ENCODE measurements at regions not wholly inside any gene's neighbourhood (a gene's known extent, or its start where the extent isn't known, plus 50 kb on each side); places are given as distances from the start of the nearest gene placed in this dataset.

- Mint-ChIP-seq H3K9me3 (no peaks in the 10 kb centered on the region), H3K27me3 (peaks cover 6 to 7% of the 10 kb centered on the region in 2 donors), H3K27ac (no peak overlapping the region), H3K4me1 (peaks cover 11 to 17% (median 14%) of the 10 kb centered on the region in 3 donors), H3K36me3 (peaks cover 0 to 16% (median 2%) of the 10 kb centered on the region in 3 donors), H3K4me3 (no peak overlapping the region)
- ChIA-PET CTCF (interaction anchor here (0.6 kb wide), 1 partner anchor 90 kb away, joined by 3 read pairs; no protein-coding TSS in a partner anchor), POLR2A (no interaction called here)
- DNase-seq, result no peak
- Histone ChIP-seq H3K27me3 (ENCODE audit: insufficient read depth, low read length, poor library complexity, severe bottlenecking) (no peaks in the 10 kb centered on the region), H3K27ac (ENCODE audit: low read depth, low read length) (no peak overlapping the region), H3K4me3 (ENCODE audit: low read length) (no peak overlapping the region), H3K9me3 (ENCODE audit: low read length) (no peaks in the 10 kb centered on the region), H3K36me3 (ENCODE audit: insufficient read depth, low read length) (no peaks in the 10 kb centered on the region), H3K4me1 (ENCODE audit: insufficient read depth, low read length) (no peaks in the 10 kb centered on the region)
Measured at GRCh38 chr12:19692566-19692965, 253.3 kb downstream of the AEBP2 start.

GRCh38 chr12:19694627-19695026 lies 255.3 kb downstream of the AEBP2 start:
- no peak overlapping the region for H3K27ac ChIP-seq (ENCODE audit: low read depth, low read length)
- no peak overlapping the region for H3K4me3 ChIP-seq (ENCODE audit: low read length)
- no peaks in the 10 kb centered on the region for H3K9me3 ChIP-seq (ENCODE audit: low read length)
- ChIA-PET CTCF (no interaction called here), POLR2A (no interaction called here)
- H3K36me3 Mint-ChIP-seq, result peaks cover 0 to 31% (median 0%) of the 10 kb centered on the region in 3 donors
- peaks cover 6 to 7% of the 10 kb centered on the region in 2 donors for H3K27me3 Mint-ChIP-seq
- H3K9me3 Mint-ChIP-seq, result no peaks in the 10 kb centered on the region
- H3K4me3 Mint-ChIP-seq, result no peak overlapping the region
- H3K36me3 ChIP-seq (ENCODE audit: insufficient read depth, low read length), result no peaks in the 10 kb centered on the region
- DNase-seq, result no peak
- H3K4me1 ChIP-seq (ENCODE audit: insufficient read depth, low read length), result no peaks in the 10 kb centered on the region
- peaks cover 11 to 17% (median 14%) of the 10 kb centered on the region in 3 donors for H3K4me1 Mint-ChIP-seq
- H3K27me3 ChIP-seq (ENCODE audit: insufficient read depth, low read length, poor library complexity, severe bottlenecking), result no peaks in the 10 kb centered on the region
- peak overlapping the region in 2 of 8 donors; percentile 15 to 37 for H3K27ac Mint-ChIP-seq

GRCh38 chr12:19695244-19696098 lies 256.2 kb downstream of the AEBP2 start:
- Histone ChIP-seq H3K36me3 (ENCODE audit: insufficient read depth, low read length) (no peaks in the 10 kb centered on the region), H3K9me3 (ENCODE audit: low read length) (no peaks in the 10 kb centered on the region), H3K27me3 (ENCODE audit: insufficient read depth, low read length, poor library complexity, severe bottlenecking) (no peaks in the 10 kb centered on the region), H3K4me3 (ENCODE audit: low read length) (no peak overlapping the region), H3K27ac (ENCODE audit: low read depth, low read length) (no peak overlapping the region), H3K4me1 (ENCODE audit: insufficient read depth, low read length) (no peaks in the 10 kb centered on the region)
- Mint-ChIP-seq H3K27ac (peak overlapping the region in 2 of 8 donors; percentile 11 to 18), H3K9me3 (peaks cover 0 to 3% (median 0%) of the 10 kb centered on the region in 5 donors), H3K36me3 (peaks cover 0 to 31% (median 0%) of the 10 kb centered on the region in 3 donors), H3K4me3 (no peak overlapping the region), H3K27me3 (peaks cover 7% of the 10 kb centered on the region in 2 donors), H3K4me1 (peaks cover 11 to 17% (median 14%) of the 10 kb centered on the region in 3 donors)
- POLR2A ChIA-PET, result interaction anchor here (0.6 kb wide), 1 partner anchor 1761 kb away, joined by 7 read pairs; no protein-coding TSS in a partner anchor
- no peak for DNase-seq
- CTCF ChIA-PET, result no interaction called here

- POLR2A ChIA-PET, result no interaction called here
- CTCF ChIA-PET, result no interaction called here
- no peaks in the 10 kb centered on the region for H3K4me1 Mint-ChIP-seq
Measured at GRCh38 chr12:19700969-19701368, 261.7 kb downstream of the AEBP2 start.

GRCh38 chr12:19704966-19705365 lies 265.7 kb downstream of the AEBP2 start:
- Histone ChIP-seq H3K27me3 (ENCODE audit: insufficient read depth, low read length, poor library complexity, severe bottlenecking) (no peaks in the 10 kb centered on the region), H3K4me3 (ENCODE audit: low read length) (no peak overlapping the region), H3K4me1 (ENCODE audit: insufficient read depth, low read length) (no peaks in the 10 kb centered on the region), H3K36me3 (ENCODE audit: insufficient read depth, low read length) (no peaks in the 10 kb centered on the region), H3K27ac (ENCODE audit: low read depth, low read length) (no peak overlapping the region), H3K9me3 (ENCODE audit: low read length) (no peaks in the 10 kb centered on the region)
- POLR2A ChIA-PET, result no interaction called here
- Mint-ChIP-seq H3K4me3 (no peak overlapping the region), H3K4me1 (no peaks in the 10 kb centered on the region), H3K36me3 (peaks cover 0 to 47% (median 3%) of the 10 kb centered on the region in 3 donors), H3K27ac (no peak overlapping the region), H3K27me3 (peaks cover 3 to 9% of the 10 kb centered on the region in 2 donors), H3K9me3 (peaks cover 27 to 67% (median 55%) of the 10 kb centered on the region in 5 donors)
- no peak for DNase-seq
- CTCF ChIA-PET, result no interaction called here

More at GRCh38 chr12:19700969-19701368, 261.7 kb downstream of the AEBP2 start:
- no peak overlapping the region for H3K27ac Mint-ChIP-seq
- no peak overlapping the region for H3K27ac ChIP-seq (ENCODE audit: low read depth, low read length)
- DNase-seq, result no peak
- peaks cover 21 to 45% (median 44%) of the 10 kb centered on the region in 5 donors for H3K9me3 Mint-ChIP-seq
- H3K4me1 ChIP-seq (ENCODE audit: insufficient read depth, low read length), result no peaks in the 10 kb centered on the region
- no peak overlapping the region for H3K4me3 ChIP-seq (ENCODE audit: low read length)
- H3K9me3 ChIP-seq (ENCODE audit: low read length), result no peaks in the 10 kb centered on the region
- peaks cover 3 to 9% of the 10 kb centered on the region in 2 donors for H3K27me3 Mint-ChIP-seq
- no peaks in the 10 kb centered on the region for H3K27me3 ChIP-seq (ENCODE audit: insufficient read depth, low read length, poor library complexity, severe bottlenecking)
- H3K36me3 Mint-ChIP-seq, result peaks cover 0 to 55% (median 3%) of the 10 kb centered on the region in 3 donors
- no peaks in the 10 kb centered on the region for H3K36me3 ChIP-seq (ENCODE audit: insufficient read depth, low read length)
- H3K4me3 Mint-ChIP-seq, result no peak overlapping the region

DNA sequence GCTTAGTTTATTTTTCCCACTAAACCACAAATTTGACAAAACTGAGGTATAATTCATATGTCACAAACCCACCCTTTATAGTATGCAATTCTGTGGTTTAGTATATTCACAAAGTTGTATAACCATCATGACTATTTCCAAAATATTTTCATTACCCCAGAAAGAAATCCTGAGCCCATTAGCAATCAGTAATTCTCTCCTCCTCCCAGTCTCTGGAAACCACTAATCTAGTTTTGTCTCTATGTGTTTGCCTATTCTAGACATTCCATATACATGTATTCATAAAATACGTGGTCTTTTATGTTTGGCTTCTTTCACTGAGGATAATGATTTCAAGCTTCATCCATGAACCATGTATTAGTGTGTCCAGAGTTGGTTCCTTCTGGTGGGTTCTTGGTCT lies 267.6 kb downstream of the AEBP2 start:
- CTCF ChIA-PET, result interaction anchor here (1.0 kb wide), 1 partner anchor 9 kb away, joined by 3 read pairs; no protein-coding TSS in a partner anchor
- peaks cover 21 to 61% (median 48%) of the 10 kb centered on the region in 5 donors for H3K9me3 Mint-ChIP-seq
- no peaks in the 10 kb centered on the region for H3K36me3 ChIP-seq (ENCODE audit: insufficient read depth, low read length)

DNA sequence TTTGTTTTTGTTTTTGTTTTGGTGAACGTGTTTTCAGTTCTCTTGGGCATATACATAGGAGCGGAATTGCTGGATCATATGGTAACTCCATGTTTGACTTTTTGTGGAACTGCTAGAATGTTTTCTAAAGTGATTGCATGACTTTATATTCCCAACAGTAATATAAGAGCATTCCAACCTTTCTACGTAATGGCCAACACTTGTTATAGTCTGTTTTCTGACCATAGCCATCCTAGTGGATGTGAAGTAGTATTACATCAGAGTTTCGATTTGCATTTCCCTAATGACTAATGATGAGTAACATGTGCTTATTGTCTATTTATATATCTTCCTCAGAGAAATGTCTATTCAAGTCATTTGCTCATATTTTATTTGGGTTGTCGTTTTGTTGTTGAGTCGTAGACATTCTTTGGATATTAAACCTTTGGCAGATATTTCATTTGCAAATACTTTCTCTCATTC lies 268.7 kb downstream of the AEBP2 start:
- H3K4me3 ChIP-seq (ENCODE audit: low read length), result no peak overlapping the region

More for the DNA sequence above, 267.6 kb downstream of the AEBP2 start:
- Histone ChIP-seq H3K4me3 (ENCODE audit: low read length) (no peak overlapping the region), H3K9me3 (ENCODE audit: low read length) (no peaks in the 10 kb centered on the region), H3K27me3 (ENCODE audit: insufficient read depth, low read length, poor library complexity, severe bottlenecking) (no peaks in the 10 kb centered on the region), H3K4me1 (ENCODE audit: insufficient read depth, low read length) (no peaks in the 10 kb centered on the region), H3K27ac (ENCODE audit: low read depth, low read length) (no peak overlapping the region)
- H3K27me3 Mint-ChIP-seq, result peaks cover 3 to 5% of the 10 kb centered on the region in 2 donors
- POLR2A ChIA-PET, result no interaction called here
- H3K4me3 Mint-ChIP-seq, result no peak overlapping the region
- no peak overlapping the region for H3K27ac Mint-ChIP-seq
- H3K4me1 Mint-ChIP-seq, result no peaks in the 10 kb centered on the region
- peaks cover 0 to 41% (median 3%) of the 10 kb centered on the region in 3 donors for H3K36me3 Mint-ChIP-seq
- DNase-seq, result no peak

GRCh38 chr12:19709889-19710288 lies 270.6 kb downstream of the AEBP2 start:
- ChIA-PET CTCF (no interaction called here), POLR2A (no interaction called here)
- DNase-seq, result no peak
- Histone ChIP-seq H3K27ac (ENCODE audit: low read depth, low read length) (no peak overlapping the region), H3K27me3 (ENCODE audit: insufficient read depth, low read length, poor library complexity, severe bottlenecking) (no peaks in the 10 kb centered on the region), H3K36me3 (ENCODE audit: insufficient read depth, low read length) (no peaks in the 10 kb centered on the region), H3K4me1 (ENCODE audit: insufficient read depth, low read length) (no peaks in the 10 kb centered on the region), H3K4me3 (ENCODE audit: low read length) (no peak overlapping the region), H3K9me3 (ENCODE audit: low read length) (no peaks in the 10 kb centered on the region)
- H3K4me3 Mint-ChIP-seq, result no peak overlapping the region
- H3K27me3 Mint-ChIP-seq, result no peaks in the 10 kb centered on the region
- peaks cover 11 to 32% (median 20%) of the 10 kb centered on the region in 5 donors for H3K9me3 Mint-ChIP-seq
- H3K4me1 Mint-ChIP-seq, result no peaks in the 10 kb centered on the region
- H3K36me3 Mint-ChIP-seq, result peaks cover 0 to 19% (median 0%) of the 10 kb centered on the region in 3 donors
- H3K27ac Mint-ChIP-seq, result peak overlapping the region in 1 of 8 donors; percentile 49

More for the DNA sequence above, 268.7 kb downstream of the AEBP2 start:
- no peak overlapping the region for H3K27ac ChIP-seq (ENCODE audit: low read depth, low read length)
- CTCF ChIA-PET, result no interaction called here
- Mint-ChIP-seq H3K4me1 (no peaks in the 10 kb centered on the region), H3K4me3 (no peak overlapping the region), H3K27me3 (peaks cover 3 to 4% of the 10 kb centered on the region in 2 donors), H3K27ac (no peak overlapping the region), H3K36me3 (peaks cover 0 to 36% (median 3%) of the 10 kb centered on the region in 3 donors), H3K9me3 (peaks cover 16 to 51% (median 38%) of the 10 kb centered on the region in 5 donors)
- H3K4me1 ChIP-seq (ENCODE audit: insufficient read depth, low read length), result no peaks in the 10 kb centered on the region
- H3K27me3 ChIP-seq (ENCODE audit: insufficient read depth, low read length, poor library complexity, severe bottlenecking), result no peaks in the 10 kb centered on the region
- H3K9me3 ChIP-seq (ENCODE audit: low read length), result no peaks in the 10 kb centered on the region
- DNase-seq, result no peak
- no peaks in the 10 kb centered on the region for H3K36me3 ChIP-seq (ENCODE audit: insufficient read depth, low read length)
- POLR2A ChIA-PET, result no interaction called here
